Hematopoietic multipotent progenitor cell treated with erythropoietin and hydrocortisone succinate and interleukin-3 and kit ligand, for 8 days (in vitro differentiated cells): ENCODE measurements at regions not wholly inside any gene's neighbourhood (a gene's known extent, or its start where the extent isn't known, plus 50 kb on each side); places are given as distances from the start of the nearest gene placed in this dataset.
"Not testable (repeated sequence)": the region's sequence is repeated elsewhere in the genome, so short reads cannot be mapped to it uniquely, and the experiment has no call there.

Experiments
- DNase-seq: peaks from one replicate; pipeline ENCODE4 v3.0.0-alpha.2; 2015

DNA sequence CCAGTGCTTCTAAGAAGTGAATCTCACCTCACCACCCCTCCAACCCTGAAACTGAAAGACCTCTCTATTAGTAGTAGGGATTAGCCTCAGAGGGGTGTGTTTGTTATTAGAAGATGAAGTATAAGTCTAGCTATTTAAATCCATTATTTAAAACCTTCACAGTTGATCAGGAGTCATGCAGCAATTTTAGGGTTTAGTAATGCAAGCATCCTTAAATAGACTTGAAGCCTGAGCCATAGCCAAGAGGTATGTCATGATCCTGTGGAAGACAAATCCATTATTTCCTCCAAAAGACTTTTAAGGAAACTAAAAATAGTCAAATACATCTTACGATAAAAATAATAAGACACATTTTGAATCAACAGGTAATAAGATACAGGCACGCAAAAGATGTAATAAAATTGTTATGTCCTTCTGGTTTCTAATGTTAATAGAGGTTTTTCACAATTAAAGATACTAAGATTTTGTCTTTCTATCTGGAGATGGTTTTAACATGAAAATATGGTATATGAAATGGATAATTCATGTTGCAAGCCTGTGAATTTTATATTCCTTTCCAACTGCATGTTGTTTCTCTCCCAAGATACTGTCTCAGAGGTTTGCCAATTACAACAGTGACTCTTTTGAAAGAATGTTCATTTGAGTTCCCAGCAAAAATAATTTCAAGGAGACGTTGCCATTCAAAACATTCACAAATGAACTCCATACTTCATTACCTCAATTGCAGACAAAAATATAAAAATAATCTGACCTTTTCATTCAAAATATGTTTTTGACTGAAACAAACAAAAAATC lies 68.0 kb downstream of the LUZP4 start:
- no peak for DNase-seq

DNA sequence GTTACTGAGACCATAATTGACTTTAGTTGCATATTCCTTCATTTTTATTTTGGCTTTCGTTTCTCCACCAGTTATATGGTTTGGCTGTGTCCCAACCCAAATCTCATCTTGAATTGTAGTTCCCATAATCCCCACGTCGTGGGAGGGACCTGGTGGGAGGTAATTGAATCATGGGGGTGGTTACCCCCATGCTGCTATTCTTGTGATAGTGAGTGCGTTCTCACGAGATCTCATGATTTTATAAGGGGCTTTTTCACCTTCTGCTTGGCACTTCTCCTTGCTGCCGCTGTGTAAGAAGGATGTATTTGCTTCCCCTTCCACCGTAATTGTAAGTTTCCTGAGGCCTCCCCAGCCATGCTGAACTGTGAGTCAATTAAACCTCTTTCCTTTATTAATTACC lies 70.0 kb downstream of the LUZP4 start:
- not testable (repeated sequence) for DNase-seq

DNA sequence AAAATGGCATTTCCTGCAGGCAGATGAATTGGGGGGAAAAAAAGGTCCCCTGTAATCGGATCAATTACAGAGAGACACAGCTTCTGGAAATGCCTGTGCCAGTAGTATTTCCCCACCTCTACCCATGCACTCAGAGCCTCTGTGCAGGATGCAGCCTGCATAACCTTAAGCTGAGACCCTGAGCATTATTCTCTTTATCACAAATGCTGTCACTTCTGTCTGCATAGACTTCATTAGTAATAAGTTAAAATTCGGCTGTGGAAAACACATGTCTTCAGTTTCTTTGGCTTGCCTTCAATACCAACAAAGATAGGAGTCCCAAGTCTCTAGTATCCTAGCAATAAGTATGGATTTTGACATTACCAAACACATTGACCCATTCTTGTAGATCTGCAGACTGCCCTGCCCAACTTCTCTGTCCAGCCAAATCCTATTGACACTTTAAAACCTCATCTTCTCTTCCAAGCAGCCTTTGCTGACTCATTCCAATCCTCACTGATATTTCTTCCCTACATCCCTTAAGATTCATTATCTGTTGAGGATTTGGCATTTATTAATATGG lies 70.8 kb downstream of the LUZP4 start:
- DNase-seq, result no peak

DNA sequence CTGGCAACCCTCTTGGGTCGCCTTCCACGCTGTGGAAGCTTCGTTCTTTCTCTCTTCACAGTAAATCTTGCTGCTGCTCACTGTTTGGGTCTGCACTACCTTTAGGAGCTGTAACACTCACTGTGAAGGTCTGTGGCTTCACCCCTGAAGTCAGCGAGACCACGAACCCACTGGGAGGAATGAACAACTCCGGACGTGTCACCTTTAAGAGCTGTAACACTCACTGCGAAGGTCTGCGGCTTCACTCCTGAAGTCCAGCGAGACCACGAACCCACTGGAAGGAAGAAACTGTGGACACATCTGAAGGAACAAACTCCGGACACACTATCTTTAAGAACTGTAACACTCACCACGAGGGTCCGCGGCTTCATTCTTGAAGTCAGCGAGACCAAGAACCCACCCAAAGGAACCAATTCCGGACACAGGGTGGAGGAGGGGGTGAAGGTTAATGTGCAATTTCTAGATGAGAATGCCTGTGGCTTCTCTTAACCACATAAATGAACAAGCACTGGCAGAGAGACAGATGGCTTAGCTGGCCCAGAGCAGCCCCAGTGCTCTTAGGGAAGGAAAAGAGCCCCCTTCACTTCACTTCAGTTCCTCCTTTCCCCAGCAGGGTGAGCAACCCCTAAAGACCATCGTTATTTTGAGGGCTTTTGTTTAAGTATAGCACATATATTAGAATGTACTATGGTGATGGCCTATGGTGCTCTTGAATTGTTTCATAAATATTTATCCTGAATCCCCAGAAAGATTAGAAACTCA lies 73.0 kb downstream of the LUZP4 start:
- DNase-seq, result no peak

GRCh38 chrX:115363372-115363771 lies 73.9 kb downstream of the LUZP4 start:
- no peak for DNase-seq

DNA sequence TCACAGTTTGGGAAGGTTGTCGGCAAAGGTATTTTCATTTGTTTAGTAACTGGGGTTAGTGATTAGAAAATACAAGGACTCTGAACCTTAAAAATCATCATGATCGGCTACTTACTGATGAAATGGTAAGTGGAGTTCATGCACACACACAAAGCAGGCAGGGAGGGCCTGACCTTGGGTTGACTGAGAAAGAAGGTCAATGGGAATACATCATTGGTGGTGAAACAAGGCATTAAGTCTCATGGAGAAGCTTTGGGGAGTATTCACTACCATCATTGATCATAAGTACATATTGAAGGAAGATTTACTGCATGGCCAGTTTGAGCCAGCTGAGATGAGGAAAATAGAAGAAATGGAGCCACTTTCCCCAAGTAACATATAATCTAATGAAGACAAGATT lies 74.4 kb downstream of the LUZP4 start:
- no peak for DNase-seq

DNA sequence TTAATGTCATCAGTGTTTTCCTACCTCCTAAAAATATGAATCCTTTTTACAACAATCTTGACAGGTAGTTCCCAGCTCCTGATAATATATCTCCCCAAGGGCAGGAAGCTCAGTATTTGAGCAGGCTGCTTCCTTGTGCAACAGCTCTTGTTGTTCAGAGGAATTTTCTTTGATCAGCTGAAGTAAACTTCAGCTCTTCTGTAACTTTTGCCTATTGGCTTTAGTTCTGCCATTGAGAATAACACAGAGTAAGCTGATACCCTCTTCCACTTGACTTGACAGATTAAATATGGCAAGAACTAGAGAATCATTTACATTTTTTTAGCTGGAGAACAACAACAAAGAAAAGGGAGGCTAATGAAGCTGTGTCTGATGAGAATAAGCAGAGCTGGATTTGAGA lies 75.2 kb downstream of the LUZP4 start:
- no peak for DNase-seq

DNA sequence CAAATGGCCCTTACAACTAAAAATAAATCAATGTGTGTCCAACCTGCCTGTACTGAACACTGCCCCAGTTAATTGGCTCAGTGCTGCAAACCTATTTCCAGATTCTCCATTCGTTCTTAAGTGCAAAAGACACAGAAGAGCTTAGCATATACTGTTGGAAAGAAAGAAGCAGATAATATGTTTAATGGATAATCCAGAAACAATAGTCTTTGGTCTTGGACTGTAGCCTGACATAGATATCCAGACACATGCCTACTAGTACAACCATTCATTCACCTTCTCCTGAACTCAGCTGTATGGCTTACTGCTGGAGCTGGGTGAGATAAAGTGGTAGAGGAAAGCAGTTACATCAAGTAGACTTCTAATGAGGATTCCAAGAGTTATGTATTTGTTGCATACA lies 77.0 kb downstream of the LUZP4 start:
- no peak for DNase-seq

DNA sequence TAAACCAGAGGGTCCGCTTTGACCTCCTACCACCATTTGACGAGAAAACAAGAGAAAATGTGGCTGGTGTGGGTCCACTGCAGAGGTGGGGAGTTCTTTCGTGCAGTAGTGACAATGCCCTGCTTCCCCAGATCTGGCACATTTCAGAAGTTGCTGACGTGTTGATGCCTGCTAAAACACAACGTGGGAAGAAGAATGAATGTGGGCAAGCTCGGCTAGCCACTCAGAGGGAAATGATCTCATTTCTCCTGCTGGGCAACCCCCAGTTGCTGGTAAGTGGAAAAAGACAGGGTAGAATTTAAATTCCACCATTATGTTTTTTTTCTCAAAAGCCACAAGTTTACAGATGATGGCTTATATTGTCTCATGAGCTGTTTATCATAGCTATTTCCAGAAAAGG lies 77.9 kb downstream of the LUZP4 start:
- DNase-seq, result no peak

DNA sequence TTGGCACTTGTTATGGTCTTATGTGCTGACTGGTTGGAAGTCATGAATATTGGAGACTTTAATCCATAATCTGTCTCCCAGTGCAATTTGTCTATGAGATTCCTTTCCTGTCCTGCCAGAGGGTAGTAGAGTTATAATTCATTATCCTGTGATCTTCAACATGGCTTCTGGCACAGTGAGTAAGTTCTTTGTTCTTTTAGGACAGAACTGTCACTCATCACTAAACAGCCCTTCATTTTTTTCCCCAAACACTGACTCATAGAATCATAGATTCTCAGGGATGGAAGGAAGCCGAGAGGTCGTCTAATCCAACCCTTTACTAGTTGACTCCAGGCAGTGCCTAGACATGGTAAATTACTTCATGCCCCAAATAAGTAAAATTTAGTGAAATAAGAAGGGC lies 78.4 kb downstream of the LUZP4 start:
- no peak for DNase-seq

DNA sequence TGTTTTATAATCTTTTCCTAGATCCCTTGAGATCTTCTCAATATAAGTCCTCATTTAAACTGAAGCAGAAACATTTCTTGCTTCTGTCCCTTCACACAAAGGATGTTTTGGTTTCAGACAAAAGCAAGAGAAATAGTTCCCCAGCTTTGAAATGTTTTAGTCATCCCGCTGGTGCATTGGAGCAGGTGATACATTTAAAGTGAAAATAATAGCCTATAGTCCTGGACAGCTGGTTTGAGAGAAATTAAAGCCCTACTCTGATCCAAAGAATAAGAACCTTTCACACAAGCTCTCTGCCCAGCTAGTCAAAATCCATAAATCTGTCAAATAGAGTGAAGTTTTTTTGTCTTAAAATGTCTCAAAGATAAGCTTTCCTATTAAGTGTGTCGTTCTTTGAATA lies 79.4 kb downstream of the LUZP4 start:
- DNase-seq, result no peak

- no peak for DNase-seq
Observed at GRCh38 chrX:115372152-115372551, 82.6 kb downstream of the LUZP4 start.

GRCh38 chrX:115373308-115373707 lies 83.8 kb downstream of the LUZP4 start:
- DNase-seq, result no peak

DNA sequence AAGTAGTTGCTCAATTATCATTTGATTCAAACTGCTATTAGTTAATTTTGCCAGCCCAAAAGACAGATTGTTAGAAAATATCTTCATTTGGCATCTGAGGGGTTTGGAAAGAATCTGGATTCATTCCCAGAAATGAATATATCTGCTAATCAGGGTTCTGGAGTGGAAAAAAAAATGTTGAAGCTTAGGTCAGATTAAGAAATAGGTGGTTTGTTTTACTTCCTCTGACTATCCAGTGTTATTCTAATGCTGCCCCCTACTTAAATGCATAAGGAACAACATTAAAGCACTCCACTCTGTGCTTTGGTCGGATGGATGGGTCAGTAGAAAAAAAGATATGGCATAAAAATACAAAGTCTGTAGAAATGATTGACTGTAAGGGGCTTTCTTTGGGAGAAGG lies 89.0 kb downstream of the LUZP4 start:
- DNase-seq, result no peak

- DNase-seq, result no peak
Observed at GRCh38 chrX:115387327-115387726, 97.8 kb downstream of the LUZP4 start.

DNA sequence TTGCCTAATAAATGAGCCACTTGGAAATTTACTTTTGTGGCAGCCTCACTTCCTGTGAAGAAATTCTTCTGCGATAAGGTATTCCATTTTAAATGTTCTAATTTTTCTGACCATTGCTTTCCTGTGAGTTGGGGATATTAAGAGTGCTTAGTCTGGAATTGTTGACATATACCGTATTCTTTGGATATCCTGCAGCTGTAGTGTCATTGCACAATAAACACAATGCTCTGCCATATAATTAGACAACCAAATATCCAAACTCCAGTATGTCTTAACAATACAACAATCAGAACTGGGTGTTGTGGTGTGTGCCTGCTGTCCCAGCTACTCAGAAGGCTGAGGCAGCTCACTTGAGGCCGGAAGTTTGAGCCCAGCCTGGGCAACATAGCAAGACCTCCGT lies 99.4 kb downstream of the LUZP4 start:
- DNase-seq, result no peak

- DNase-seq, result no peak
Observed at GRCh38 chrX:115390078-115390477, 100.6 kb downstream of the LUZP4 start.

DNA sequence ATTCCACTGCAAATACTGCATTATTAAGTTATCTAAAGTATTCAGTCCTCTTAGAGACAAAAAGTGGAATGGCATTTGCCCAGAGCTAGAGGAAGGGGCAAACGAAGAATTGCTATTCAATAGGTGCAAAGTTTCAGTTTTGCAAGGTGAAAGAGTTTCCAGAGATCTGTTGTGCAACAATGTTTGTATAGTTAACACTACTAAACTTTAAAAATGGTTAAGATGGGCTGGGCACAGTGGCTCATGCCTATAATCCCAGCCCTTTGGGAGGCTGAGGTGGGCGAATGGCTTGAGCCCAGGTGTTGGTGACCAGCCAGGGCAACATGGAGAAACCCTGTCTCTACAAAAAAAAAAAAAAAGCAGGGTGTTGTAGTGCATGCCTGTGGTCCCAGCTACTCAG lies 102.5 kb downstream of the LUZP4 start:
- DNase-seq, result no peak

GRCh38 chrX:115392871-115393270 lies 103.4 kb downstream of the LUZP4 start:
- no peak for DNase-seq

DNA sequence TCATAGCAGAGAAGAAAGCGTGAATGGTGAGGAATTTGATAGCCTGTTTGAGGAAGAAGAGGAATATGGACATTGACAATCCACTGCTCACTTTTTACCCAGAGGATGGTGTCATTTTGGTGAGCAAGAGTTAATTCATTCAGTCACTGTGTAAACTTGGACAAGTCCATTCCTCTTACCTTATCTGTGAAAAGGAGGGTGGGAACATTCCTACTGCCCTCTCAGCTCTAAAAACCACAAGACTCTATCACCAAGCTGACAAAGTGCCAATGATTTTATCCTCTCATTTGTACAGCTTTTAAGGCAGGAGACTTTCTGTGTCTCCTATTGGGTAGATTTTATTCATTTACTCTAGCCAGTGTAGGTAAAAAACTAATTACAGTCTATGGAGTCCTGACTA lies 103.8 kb downstream of the LUZP4 start:
- DNase-seq, result peak; percentile 12

DNA sequence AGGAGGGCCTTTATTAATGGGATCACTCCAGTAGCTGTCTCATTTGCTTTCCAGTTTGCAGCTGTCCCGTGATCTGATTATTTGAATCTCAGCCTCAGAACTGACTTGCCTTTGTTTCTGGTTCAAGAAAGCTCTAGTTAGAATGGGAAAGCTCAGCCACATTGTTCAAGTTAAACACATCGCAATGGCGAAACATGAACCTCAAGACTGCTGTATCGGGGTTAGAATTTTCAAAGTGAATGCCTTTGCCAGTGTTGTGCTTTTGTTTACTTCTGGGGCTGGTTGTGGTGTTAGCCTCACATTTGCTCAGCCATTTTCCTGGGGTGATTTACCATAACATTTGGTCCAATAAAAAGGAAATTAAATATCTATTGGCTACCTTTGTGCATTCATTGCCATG lies 105.3 kb downstream of the LUZP4 start:
- not testable (repeated sequence) for DNase-seq

DNA sequence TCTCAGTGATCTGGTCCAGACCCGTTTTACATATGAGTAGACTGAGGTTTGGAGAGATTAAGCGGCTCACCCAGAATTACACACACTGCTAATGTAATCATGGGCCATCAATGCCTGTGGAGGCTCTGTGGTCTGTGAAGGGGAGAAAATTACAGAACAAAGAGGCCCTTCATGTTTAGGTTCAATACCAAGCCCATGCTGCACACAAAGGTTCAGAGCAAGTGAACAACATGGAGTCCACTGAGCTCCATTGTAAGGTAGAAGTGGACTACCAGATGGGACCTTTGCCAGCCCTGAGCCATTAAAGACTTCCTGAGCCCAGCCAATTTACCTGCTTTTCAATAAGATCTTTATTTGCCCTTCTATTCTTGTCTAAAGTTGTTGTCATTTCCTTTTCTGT lies 109.8 kb downstream of the LUZP4 start:
- DNase-seq, result no peak

DNA sequence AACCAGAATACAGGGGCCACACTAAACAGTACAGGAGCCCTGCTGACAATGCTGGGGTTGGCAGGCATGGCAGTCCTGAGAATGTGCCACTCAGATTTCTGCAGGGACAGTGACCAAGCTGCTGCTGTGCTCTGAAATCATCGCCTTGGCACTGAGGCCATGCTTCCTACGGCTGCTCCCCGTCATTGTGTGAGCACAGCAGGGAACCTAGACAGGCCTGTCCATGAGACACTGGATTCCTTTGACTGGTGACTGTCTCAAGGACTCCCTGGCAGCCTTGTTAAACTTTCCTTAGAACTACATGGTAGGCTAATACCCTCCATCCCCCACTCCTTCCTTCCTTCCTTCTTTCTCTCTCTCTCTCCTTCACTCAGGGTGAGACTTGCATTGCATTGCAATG lies 111.4 kb downstream of the LUZP4 start:
- DNase-seq, result no peak

- no peak for DNase-seq
Observed at GRCh38 chrX:115402299-115402698, 112.8 kb downstream of the LUZP4 start.
